B cell (primary cell): ENCODE measurements at regions not wholly inside any gene's neighbourhood (a gene's known extent, or its start where the extent isn't known, plus 50 kb on each side); places are given as distances from the start of the nearest gene placed in this dataset.

ENCODE experiments used
- ATAC-seq: fragments of 200-7000 bp; cut with Tn5 transposase; one replicate; pipeline ENCODE4 v1.10.0; 2021; ENCODE audit warnings: low read depth, mild to moderate bottlenecking, moderate number of reproducible peaks, moderate library complexity
- CTCF ChIA-PET: fragments of 350-600 bp; sonication (Branson Sonifier 250); formaldehyde crosslinking; loops from one replicate; lab custom pipeline; 2021; ENCODE audit warnings: antibody characterized with exemption, inconsistent platforms; lab: Charles Lee
- POLR2A ChIA-PET: fragments of 350-600 bp; sonication (Branson Sonifier 250); formaldehyde crosslinking; loops from one replicate; lab custom pipeline; 2021; ENCODE audit warnings: antibody characterized with exemption; lab: Charles Lee
- DNase-seq: peaks from one replicate; pipeline ENCODE4 v3.0.0; 2013
- H2AFZ ChIP-seq: 2 replicates; pipeline ENCODE4 v1.6.1; 2012; ENCODE audit warnings: mild to moderate bottlenecking, low read depth, low read length; ENCODE audit not compliant: insufficient read depth, poor library complexity, severe bottlenecking
- H3K27ac ChIP-seq, 2 donors: 1 replicate in 1 of 2; 2 replicates in 1 of 2; pipeline ENCODE4 v1.5.1; 2012 to 2013; ENCODE audit warnings: low read length in 2 of 2, mild to moderate bottlenecking in 2 of 2, moderate library complexity in 1 of 2
- H3K27me3 ChIP-seq, 4 experiments: fragments of 200-600 bp in 1 of 4; sonication (generic) in 1 of 4; replicated peaks in 1 of 4; 1 replicate in 2 of 4; 2 replicates in 2 of 4; pipeline versions ENCODE4 v1.6.1 to v1.7.0; 2013 to 2016; ENCODE audit warnings: low read length in 3 of 4, mild to moderate bottlenecking in 2 of 4, mixed read lengths in 1 of 4, moderate library complexity in 1 of 4; ENCODE audit not compliant: insufficient read depth in 4 of 4, control insufficient read depth in 3 of 4; ENCODE audit errors: control extremely low read depth in 1 of 4
- H3K36me3 ChIP-seq, 2 experiments: replicated peaks in 1 of 2; 1 replicate in 1 of 2; 2 replicates in 1 of 2; pipeline versions ENCODE4 v1.6.1 to v1.7.1; 2013; ENCODE audit warnings: low read length in 1 of 2; ENCODE audit not compliant: insufficient read depth in 2 of 2, control insufficient read depth in 1 of 2; ENCODE audit errors: control extremely low read depth in 1 of 2, extremely low read depth in 1 of 2
- H3K4me1 ChIP-seq, 2 donors: fragments of 200-600 bp in 1 of 2; sonication (generic) in 1 of 2; 1 replicate in 1 of 2; 2 replicates in 1 of 2; pipeline versions ENCODE4 v1.5.1 to v1.6.1; 2013 to 2017; ENCODE audit warnings: low read length in 2 of 2; ENCODE audit not compliant: control insufficient read depth in 2 of 2, insufficient read depth in 2 of 2
- H3K4me2 ChIP-seq: replicated peaks from 2 replicates; pipeline ENCODE3; 2012; ENCODE audit warnings: mild to moderate bottlenecking, low read depth, low read length; ENCODE audit not compliant: poor library complexity, severe bottlenecking
- H3K4me3 ChIP-seq, 5 experiments: fragments of 200-600 bp in 1 of 5; sonication (generic) in 1 of 5; 1 replicate in 3 of 5; 2 replicates in 2 of 5; pipeline versions ENCODE4 v1.5.1 to v1.7.0; 2011 to 2016; ENCODE audit warnings: low read length in 4 of 5, mild to moderate bottlenecking in 4 of 5, low read depth in 2 of 5, control low read depth in 1 of 5, moderate library complexity in 1 of 5; ENCODE audit not compliant: insufficient read depth in 1 of 5; ENCODE audit errors: control extremely low read depth in 1 of 5, extremely low read depth in 1 of 5
- H3K79me2 ChIP-seq: fragments of 200-600 bp; sonication (generic); one replicate; pipeline ENCODE4 v1.6.0; 2016; ENCODE audit warnings: low read length; ENCODE audit not compliant: control insufficient read depth, insufficient read depth
- H3K9ac ChIP-seq: fragments of 200-600 bp; sonication (generic); 2 replicates; pipeline ENCODE4 v1.6.1; 2017; ENCODE audit warnings: mild to moderate bottlenecking, low read length, moderate library complexity
- H3K9me3 ChIP-seq, 3 donors: one replicate each; pipeline versions ENCODE4 v1.6.1 to v1.7.1; 2013; ENCODE audit warnings: low read length in 2 of 3; ENCODE audit not compliant: control insufficient read depth in 2 of 3, insufficient read depth in 1 of 3; ENCODE audit errors: control extremely low read depth in 1 of 3
- H4K20me1 ChIP-seq: 2 replicates; pipeline ENCODE4 v1.6.0; 2012; ENCODE audit warnings: mild to moderate bottlenecking, low read length; ENCODE audit not compliant: insufficient read depth, control insufficient read depth, poor library complexity, severe bottlenecking
- H3K27ac Mint-ChIP-seq: one replicate; pipeline ENCODE4 v1.8.0; 2021; ENCODE audit warnings: mixed read lengths
- H3K27me3 Mint-ChIP-seq: one replicate; pipeline ENCODE4 v1.8.0; 2021; ENCODE audit warnings: mixed read lengths
- H3K4me1 Mint-ChIP-seq: one replicate; pipeline ENCODE4 v1.8.0; 2021; ENCODE audit warnings: mixed read lengths
- H3K4me3 Mint-ChIP-seq: one replicate; pipeline ENCODE4 v1.8.0; 2021; ENCODE audit warnings: mixed read lengths
- H3K9me3 Mint-ChIP-seq: one replicate; pipeline ENCODE4 v1.8.0; 2022; ENCODE audit warnings: mixed read lengths; ENCODE audit not compliant: insufficient read depth
- CTCF ChIP-seq: fragments of 200-600 bp; IDR thresholded peaks from one replicate; pipeline ENCODE4 v1.8.0; 2022; ENCODE audit warnings: antibody characterized with exemption, mild to moderate bottlenecking
- EZH2 ChIP-seq: IDR thresholded peaks from 2 replicates; pipeline ENCODE4 v1.6.1; 2012; ENCODE audit warnings: borderline replicate concordance, low read depth, mild to moderate bottlenecking, moderate library complexity, low read length; ENCODE audit not compliant: insufficient read depth, poor library complexity, severe bottlenecking
- WGBS: methylation state at CpG from one replicate; pipeline ENCODE4 v1.1.5; 2013; ENCODE audit warnings: missing lambda C conversion rate; ENCODE audit not compliant: insufficient coverage; 5-methylcytosine and 5-hydroxymethylcytosine counted together
- intact Hi-C: fragments of 100-400 bp; cut with micrococcal nuclease; formaldehyde crosslinking; loops from one replicate; pipeline ENCODE4 v1.10.0; 2022

GRCh38 chr2:15730545-15731212 lies 139.0 kb downstream of the DDX1 start:
- H3K27ac Mint-ChIP-seq = no peak overlapping the region
- Histone ChIP-seq H3K4me1 (peaks cover 16 to 20% of the 10 kb centered on the region in 2 donors), H3K4me3 (no peak overlapping the region), H3K79me2 (no peaks in the 10 kb centered on the region), H3K4me2 (no peak overlapping the region), H3K27ac (no peak overlapping the region), H3K27me3 (peaks cover 0 to 13% (median 3%) of the 10 kb centered on the region in 4 experiments), H3K9me3 (no peaks in the 10 kb centered on the region), H3K9ac (no peak overlapping the region), H4K20me1 (no peaks in the 10 kb centered on the region), H3K36me3 (no peaks in the 10 kb centered on the region), H2AFZ (no peak overlapping the region)
- TF ChIP-seq CTCF (no peak), EZH2 (no peak)
- CTCF ChIA-PET = no interaction called here
- intact Hi-C loops = no loop called here
- ATAC-seq (no peak), DNase-seq (no peak)
- H3K4me3 Mint-ChIP-seq = no peak overlapping the region
- H3K27me3 Mint-ChIP-seq = peaks cover 34% of the 10 kb centered on the region
- peaks cover 14% of the 10 kb centered on the region for H3K4me1 Mint-ChIP-seq
- WGBS = 32% methylated on average over 7 of the region's 7 CpGs
- POLR2A ChIA-PET = no interaction called here
- no peaks in the 10 kb centered on the region for H3K9me3 Mint-ChIP-seq

- H3K27me3 Mint-ChIP-seq = peaks cover 36% of the 10 kb centered on the region
- Histone ChIP-seq H3K4me2 (no peak overlapping the region), H3K4me3 (no peak overlapping the region), H3K4me1 (peaks cover 16 to 20% of the 10 kb centered on the region in 2 donors), H3K9me3 (no peaks in the 10 kb centered on the region), H3K9ac (no peak overlapping the region), H3K79me2 (no peaks in the 10 kb centered on the region), H2AFZ (no peak overlapping the region), H3K27ac (no peak overlapping the region), H4K20me1 (no peaks in the 10 kb centered on the region), H3K36me3 (no peaks in the 10 kb centered on the region), H3K27me3 (peaks cover 0 to 12% (median 3%) of the 10 kb centered on the region in 4 experiments)
- H3K4me1 Mint-ChIP-seq = peaks cover 14% of the 10 kb centered on the region
- CTCF ChIA-PET = no interaction called here
- WGBS = 91% methylated on average over 4 of the region's 7 CpGs
- H3K27ac Mint-ChIP-seq = no peak overlapping the region
- POLR2A ChIA-PET = no interaction called here
- no peak for ATAC-seq
- H3K4me3 Mint-ChIP-seq = no peak overlapping the region
- no peaks in the 10 kb centered on the region for H3K9me3 Mint-ChIP-seq
- TF ChIP-seq CTCF = no peak
- no peak for DNase-seq
- intact Hi-C loops = no loop called here
Observed at GRCh38 chr2:15731213-15731888, 139.7 kb downstream of the DDX1 start.
